NCI-H2171 treated with DMSO at 0.1 percent for 48 hours (cell line): ENCODE measurements at regions not wholly inside any gene's neighbourhood (a gene's known extent, or its start where the extent isn't known, plus 50 kb on each side); places are given as distances from the start of the nearest gene placed in this dataset.

ENCODE experiments used
- DNase-seq: peaks from one replicate; lab custom pipeline; 2025; lab: John Stamatoyannopoulos, UW

DNA sequence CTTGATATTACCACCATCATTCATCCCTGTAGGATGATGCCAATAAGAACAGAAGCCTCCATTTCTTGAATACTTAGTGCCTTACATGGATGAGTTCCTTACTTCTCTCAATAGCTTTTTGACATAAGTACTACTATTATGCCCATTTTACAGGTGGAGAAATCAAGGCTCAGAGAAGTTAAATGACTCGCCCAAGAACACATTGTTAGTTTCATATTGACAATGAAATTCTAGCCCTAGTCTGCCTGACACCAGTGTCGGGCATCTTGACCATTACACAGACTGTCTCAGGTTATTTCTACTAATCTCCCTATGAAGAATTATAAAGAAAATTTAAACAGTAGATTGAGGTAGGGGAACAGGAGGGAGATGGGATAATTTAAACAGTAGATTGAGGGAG, 52.5 kb upstream of the ARL8B start:
- no peak for DNase-seq

GRCh38 chr3:5071061-5071460, 51.0 kb upstream of the ARL8B start:
- DNase-seq = no peak

GRCh38 chr3:5072100-5072816, 49.8 kb upstream of the ARL8B start:
- no peak for DNase-seq
